Activated CD4-positive, alpha-beta T cell treated with anti-CD3 and anti-CD28 coated beads, Interleukin-10, Interleukin-2, amounts not matched to agents 100 ng/mL and 50 ng/mL, durations not matched to agents 16 hours and 8 hours (primary cell): ENCODE measurements at regions not wholly inside any gene's neighbourhood (a gene's known extent, or its start where the extent isn't known, plus 50 kb on each side); places are given as distances from the start of the nearest gene placed in this dataset.

ENCODE experiments used
- DNase-seq: peaks from one replicate; pipeline ENCODE4 v3.0.0-alpha.2; 2020

DNA sequence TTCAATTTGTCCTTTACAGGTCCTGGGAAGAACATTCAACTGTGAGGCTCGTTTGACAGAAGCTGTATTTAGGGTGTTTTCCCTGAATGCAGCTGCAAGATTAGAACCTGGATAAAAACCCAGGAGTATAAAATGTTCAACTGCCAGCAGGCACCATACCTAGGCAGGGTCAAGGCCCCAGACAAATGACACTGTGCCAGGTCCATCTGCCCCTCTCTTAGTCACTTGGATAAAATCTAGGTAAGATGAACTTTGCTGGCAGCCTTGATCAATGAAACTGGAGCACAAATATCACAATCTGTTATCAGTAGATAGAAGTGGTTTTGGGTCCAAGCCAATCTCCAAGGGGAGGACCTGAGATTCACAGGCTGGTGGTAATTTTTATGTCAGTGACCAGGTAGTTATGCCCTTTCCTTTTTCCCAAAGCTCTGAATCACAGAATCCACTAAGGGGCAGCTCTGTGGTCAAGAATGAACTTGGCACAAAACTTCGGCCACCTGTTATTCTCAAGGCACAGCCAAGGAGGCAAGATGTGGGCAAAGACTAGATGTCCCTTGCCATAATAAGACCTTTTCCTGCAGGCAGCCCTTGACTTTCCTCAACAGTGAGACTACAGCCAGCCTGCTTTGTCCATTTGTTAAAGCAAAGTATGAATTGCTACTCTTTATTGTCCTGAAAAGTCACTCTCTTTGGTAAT, 501.0 kb downstream of the PPARGC1A start:
- no peak for DNase-seq

DNA sequence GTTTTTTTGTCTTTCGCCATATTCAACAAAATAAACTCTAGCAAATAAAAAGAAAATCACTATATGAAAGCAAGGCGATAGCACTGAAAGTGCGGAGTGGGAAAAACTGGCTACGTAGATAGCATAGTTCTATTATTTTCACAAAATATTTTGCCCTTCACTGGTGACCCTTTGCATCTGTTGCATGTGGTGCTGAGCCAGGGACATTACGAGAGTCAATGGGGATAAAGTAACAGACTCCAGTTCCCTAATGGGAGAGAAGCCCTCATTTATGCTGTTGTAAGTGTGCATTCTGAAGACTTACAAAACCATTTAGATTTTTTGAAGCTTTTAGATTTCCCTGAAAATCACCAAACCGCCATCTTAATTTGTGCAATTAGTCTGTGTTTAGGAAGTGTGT, 501.6 kb downstream of the PPARGC1A start:
- DNase-seq = no peak

DNA sequence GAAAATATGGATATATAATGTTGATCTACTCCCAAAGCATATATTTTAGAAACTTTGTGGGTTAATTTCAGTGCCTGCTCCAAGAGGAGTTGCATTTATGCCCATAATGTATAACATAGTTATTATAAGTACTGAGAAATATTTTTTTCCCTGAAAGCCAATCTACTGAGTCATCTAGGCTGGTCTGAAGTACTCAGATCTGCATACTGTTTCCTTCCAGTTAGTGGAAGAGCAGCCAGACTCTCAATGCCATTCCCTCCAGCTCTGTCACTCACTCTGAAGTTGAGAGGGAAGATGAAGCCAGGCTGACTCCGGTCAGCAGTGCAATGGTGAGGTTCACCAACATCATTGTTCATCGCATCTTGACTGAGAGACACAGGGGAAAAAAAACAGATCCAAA, 505.1 kb downstream of the PPARGC1A start:
- no peak for DNase-seq

- no peak for DNase-seq
Measured at GRCh38 chr4:23382879-23383278, 507.0 kb downstream of the PPARGC1A start.

GRCh38 chr4:23374259-23374658, 515.6 kb downstream of the PPARGC1A start:
- DNase-seq = no peak

GRCh38 chr4:23373261-23373660, 516.6 kb downstream of the PPARGC1A start:
- DNase-seq = no peak

DNA sequence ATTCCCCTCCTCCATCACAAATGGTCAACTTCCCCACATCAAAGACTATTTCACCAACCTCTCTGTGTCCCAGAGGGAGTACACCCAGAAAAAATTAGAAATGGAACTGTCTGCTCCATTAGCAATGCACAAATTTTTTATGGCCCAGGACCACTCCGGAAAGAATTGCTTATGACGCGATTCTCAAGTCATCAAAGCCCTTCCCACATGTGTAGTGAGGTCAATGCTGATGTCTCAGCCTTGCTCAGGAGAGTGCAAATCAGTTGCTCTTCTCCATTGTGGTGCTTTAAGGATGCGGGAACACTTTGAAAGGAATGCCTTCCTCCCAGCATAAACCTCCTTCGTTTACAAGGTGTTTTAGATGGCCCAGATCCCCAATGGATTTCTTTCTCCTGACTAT, 518.3 kb downstream of the PPARGC1A start:
- DNase-seq = no peak

GRCh38 chr4:23369331-23369730, 520.5 kb downstream of the PPARGC1A start:
- DNase-seq = no peak

GRCh38 chr4:23368081-23368697, 521.7 kb downstream of the PPARGC1A start:
- DNase-seq = no peak

- no peak for DNase-seq
Measured at GRCh38 chr4:23366557-23366906, 523.3 kb downstream of the PPARGC1A start.

- no peak for DNase-seq
Measured at GRCh38 chr4:23365871-23366556, 523.8 kb downstream of the PPARGC1A start.

GRCh38 chr4:23365086-23365485, 524.8 kb downstream of the PPARGC1A start:
- DNase-seq = no peak

- DNase-seq = no peak
Measured at GRCh38 chr4:23364167-23364566, 525.7 kb downstream of the PPARGC1A start.

- no peak for DNase-seq
Measured at GRCh38 chr4:23361453-23361852, 528.4 kb downstream of the PPARGC1A start.

DNA sequence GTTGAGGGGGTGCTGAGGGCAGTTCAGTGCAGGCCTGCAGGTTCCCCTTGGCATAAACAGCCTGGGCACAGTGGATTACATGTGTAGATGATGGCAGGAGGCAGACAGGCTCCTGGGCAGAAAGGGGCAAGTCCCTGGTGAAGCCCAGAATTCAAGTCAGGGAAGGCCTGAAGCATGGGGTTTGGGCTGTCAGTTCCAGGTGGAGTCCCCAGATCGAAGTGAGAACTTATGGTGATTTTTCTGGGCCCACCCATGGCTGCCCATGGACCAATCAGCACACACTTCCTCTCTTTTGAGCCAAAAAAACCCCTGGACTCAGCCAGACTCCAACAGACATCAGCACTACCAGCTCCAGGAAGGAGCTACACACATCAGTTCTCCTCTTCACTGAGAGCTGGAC, 529.1 kb downstream of the PPARGC1A start:
- DNase-seq = no peak

DNA sequence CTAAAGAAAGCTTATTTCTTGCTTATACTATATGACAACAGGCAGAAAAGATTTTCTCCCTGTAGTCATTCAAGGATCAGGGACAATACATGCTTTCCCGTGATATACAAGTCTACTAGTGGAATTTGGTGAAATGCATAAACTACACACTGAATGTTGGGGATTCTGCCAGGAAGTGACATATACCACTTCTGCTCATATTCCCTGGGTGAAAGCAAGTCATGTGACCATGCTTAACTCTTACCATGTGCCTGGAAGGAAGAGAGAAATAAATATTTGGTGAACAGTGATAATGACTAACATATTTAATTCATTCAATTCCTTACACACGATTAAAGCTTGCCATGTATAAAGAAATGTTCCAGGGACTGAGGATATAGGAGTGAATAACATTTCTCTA, 534.6 kb downstream of the PPARGC1A start:
- DNase-seq = no peak

DNA sequence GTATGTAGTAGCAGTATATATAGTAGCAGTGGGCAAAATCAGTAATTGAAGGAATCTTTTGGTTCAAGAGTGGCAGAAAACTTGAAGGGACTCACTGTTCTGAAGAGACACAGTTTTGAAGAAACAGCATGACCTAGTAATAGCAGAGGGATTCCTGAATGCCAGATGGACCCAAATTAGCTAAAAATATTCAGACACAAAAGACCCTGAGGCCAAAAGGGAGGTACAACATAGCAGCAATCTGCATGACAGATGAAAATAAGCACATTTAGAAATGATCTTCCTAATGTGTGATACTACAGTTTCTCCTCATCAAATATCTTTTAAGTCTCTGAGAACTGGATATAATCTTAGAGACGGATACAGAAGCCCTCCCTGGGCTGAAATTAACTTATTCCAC, 536.6 kb downstream of the PPARGC1A start:
- DNase-seq = no peak

- no peak for DNase-seq
Measured at GRCh38 chr4:23348789-23349498, 540.9 kb downstream of the PPARGC1A start.

DNA sequence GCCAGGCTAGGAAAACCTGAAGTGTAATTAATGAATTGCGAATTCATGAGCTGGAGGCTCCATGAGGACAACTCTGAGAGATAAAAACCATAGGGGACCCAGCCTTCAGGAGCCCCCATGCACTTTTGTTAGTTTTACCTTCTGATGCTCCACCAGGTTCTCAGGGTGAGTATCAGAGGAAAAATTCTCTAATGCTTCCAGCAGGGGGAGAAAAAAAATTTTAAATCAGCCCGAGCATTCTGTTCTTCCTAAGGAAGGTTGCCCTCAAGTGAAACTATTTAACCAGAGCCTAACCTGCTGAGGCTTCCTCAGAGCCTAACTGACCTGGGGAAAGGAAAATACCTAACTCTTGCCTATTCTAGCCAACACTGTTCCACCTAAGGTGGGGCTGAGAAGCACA, 552.6 kb downstream of the PPARGC1A start:
- no peak for DNase-seq

- DNase-seq = peak; percentile 62
Measured at GRCh38 chr4:23333946-23334878, 555.6 kb downstream of the PPARGC1A start.

GRCh38 chr4:23333556-23333945, 556.3 kb downstream of the PPARGC1A start:
- DNase-seq = peak; percentile 26

GRCh38 chr4:23332313-23332712, 557.5 kb downstream of the PPARGC1A start:
- no peak for DNase-seq

DNA sequence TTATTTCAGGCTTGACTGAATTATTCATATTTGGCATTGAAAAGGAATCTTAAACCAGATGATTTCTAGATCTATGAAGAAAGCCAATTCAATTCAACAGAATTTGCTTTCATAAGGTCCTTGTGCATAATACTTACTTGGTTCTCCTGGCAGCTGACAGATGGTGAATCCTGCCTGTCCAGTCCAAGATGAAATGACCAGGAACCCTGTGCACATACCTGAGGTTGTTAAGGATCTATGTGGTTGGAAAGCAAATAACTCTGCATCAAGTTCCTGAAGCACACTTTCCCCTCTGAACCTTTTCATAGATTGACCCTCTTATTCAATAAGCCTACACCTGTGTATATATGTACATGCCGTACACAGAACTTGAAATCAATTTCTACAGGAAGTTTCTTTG, 562.7 kb downstream of the PPARGC1A start:
- no peak for DNase-seq
